ENCODE measurements at regions not wholly inside any gene's neighbourhood (a gene's known extent, or its start where the extent isn't known, plus 50 kb on each side); places are given as distances from the start of the nearest gene placed in this dataset.

GRCh38 chr6:121688974-121689373 is 253.5 kb downstream of the GJA1 start:
- TF ChIP-seq MAX (IDR thresholded peaks at IDR 0.05; ENCODE audit: low read depth, low read length) (no peak), ZBTB33 (IDR thresholded peaks at IDR 0.05) (no peak), JUND (IDR thresholded peaks at IDR 0.05; ENCODE audit: low read depth, low read length) (no peak), EZH2 (IDR thresholded peaks at IDR 0.05; ENCODE audit: borderline replicate concordance, control insufficient read depth, low read depth, low read length) (no peak), CTCF (IDR thresholded peaks at IDR 0.05 in 2 of 3, conservative IDR thresholded peaks at IDR 0.05 in 1 of 3; ENCODE audit: control insufficient read depth in 2 of 3, extremely low read depth in 1 of 3, insufficient read depth in 1 of 3, low read depth in 3 of 3, low read length in 3 of 3) (no peak), ZNF24 (IDR thresholded peaks at IDR 0.05) (no peak), E2F4 (IDR thresholded peaks at IDR 0.05; ENCODE audit: low read depth, low read length) (no peak), POLR2AphosphoS5 (IDR thresholded peaks at IDR 0.05; ENCODE audit: low read length) (no peak), CBFB (IDR thresholded peaks at IDR 0.05; ENCODE audit: low read depth) (no peak), BMI1 (IDR thresholded peaks at IDR 0.05; ENCODE audit: borderline replicate concordance) (no peak), SUPT20H (IDR thresholded peaks at IDR 0.05; ENCODE audit: borderline replicate concordance, control insufficient read depth, low read depth, low read length) (no peak)

All from GM12878 (cell line).